ENCODE measurements at regions not wholly inside any gene's neighbourhood (a gene's known extent, or its start where the extent isn't known, plus 50 kb on each side); places are given as distances from the start of the nearest gene placed in this dataset.

DNA sequence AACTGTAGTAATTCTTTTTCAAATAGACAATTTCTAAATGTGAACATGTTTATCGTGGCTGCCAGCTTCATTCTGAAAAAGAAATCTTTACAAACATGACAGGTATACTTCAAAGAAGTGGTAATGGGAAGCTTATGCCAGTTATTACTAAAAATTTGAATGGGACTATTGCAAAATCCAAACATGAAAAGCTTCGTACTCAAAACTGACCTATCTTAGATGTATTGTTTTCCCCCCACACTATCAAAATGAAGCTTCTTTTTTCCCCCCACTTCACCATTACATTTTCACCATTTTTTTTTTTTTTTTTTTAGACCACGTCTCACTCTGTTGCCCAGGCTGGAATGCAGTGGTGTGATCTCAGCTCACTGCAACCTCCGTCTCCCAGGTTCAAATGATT lies 50.4 kb upstream of the SERTAD2 start:
- no peak for DNase-seq (ENCODE audit: low read depth in 2 of 2)

- DNase-seq (ENCODE audit: low read depth in 2 of 2): no peak
These were observed 51.3 kb upstream of the SERTAD2 start for GRCh38 chr2:64704996-64705395.

DNA sequence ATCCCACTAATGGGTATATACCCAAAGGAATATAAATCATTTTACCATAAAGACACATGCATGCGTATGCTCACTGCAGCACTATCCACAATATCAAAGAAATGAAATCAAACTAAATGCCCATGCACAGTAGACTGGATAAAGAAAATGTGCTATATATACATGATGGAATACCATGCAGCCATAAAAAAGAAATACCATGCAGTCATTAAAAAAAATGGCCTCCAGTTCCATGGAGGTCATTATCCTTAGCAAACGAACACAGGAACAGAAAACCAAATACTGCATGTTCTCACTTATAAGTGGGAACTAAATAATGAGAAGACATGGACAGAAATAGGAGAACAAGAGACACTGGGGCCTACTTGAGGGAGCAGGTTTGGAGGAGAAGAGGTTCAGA lies 53.6 kb upstream of the SERTAD2 start:
- no peak for DNase-seq (ENCODE audit: low read depth in 2 of 2)

- no peak for DNase-seq (ENCODE audit: low read depth in 2 of 2)
These were observed 55.1 kb upstream of the SERTAD2 start for GRCh38 chr2:64708829-64709228.

DNA sequence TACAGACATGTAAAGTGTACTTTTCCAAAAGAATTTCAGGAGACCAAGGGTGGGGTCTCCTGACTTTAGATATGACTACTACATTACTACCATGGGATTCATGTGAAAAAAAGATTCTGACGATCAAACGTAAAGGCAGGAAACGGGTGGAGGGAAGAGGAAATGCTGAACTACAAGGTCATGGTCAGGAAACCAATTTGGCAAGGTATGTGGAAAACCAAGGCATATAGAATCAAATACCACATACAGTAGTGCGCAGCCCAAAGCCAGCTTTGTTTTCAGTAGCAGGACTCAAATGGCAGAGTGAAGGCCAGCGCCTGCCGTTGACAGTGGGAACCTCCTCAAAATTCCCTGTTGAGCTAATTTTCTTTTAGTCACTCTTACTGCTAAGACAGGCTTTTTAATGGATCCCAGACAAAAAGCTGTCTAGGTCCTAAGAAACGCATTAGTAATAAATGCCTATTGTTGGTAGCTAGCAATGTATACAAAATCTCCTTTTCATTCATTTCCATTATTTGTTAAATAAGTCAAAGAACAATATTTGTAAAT lies 57.6 kb upstream of the SERTAD2 start:
- DNase-seq (ENCODE audit: low read depth in 2 of 2): peak; percentile 96 to 99

DNA sequence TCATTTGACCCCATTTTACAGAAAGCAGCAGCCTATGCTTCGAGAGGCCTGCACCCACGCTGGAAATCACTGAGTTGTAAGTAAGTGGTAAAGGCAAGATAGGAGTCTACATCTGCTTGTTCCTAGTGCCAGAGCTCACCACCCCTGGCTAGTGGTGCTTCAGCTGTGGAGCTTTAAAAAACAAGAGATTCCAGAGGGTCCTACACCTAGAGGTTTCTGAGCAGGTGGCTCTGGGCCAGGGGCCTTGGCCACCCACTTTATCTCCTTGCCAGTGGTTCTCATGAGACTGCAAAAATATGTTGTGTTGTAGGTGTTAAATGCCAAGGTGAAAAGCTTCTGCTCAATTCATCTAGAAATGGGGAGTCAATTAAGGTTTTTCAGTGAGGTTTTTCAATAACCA lies 60.0 kb upstream of the SERTAD2 start:
- DNase-seq (ENCODE audit: low read depth in 2 of 2): no peak

DNA sequence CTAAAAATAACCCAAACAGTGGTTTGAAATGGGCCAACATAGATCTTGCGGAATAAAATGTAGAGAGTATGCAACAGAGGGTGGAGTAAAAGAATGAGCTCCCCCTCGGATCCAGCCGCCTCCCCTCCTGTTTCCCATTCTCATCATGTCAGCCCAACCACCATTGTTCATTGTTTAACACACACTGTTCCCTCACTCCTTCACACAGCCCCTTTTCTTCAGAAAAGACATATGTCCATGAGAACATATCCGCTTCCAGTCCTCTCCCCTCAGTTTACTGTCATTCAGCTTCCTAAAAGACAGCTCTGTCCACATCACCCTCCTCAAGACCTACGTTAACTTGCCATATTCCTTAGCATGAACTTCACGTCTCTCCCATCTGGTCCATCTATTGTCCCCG lies 62.9 kb upstream of the SERTAD2 start:
- DNase-seq (ENCODE audit: low read depth in 2 of 2): no peak

DNA sequence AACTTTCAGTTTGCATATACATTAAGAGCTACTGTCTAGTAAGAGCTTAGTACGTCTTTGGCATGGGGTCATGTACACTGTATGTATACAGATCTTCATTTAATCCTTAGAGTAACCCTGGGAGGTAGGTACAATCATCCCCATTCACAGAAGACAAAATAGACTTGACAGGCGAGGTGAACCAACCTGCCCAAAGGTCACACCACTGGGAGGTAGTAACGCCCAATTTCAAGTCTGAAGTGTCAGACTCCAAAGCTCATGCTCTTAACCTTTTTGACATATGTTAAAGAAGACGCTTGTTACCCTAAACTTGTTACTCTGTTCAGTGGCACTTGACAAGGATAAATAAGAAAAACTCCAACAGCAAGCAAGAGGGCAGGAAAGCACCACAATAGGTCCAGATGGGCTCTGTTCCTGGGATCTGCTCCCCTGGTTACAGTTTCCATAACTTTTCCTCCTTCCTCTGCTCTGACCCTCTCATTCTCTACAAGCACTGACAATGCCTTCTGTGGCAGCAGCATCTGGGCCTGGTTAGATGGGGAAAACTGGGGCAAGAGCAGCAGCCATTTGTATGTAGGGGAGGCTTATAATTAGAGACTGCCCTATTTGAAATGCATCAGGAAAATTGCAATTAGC lies 64.7 kb upstream of the SERTAD2 start:
- no peak for DNase-seq (ENCODE audit: low read depth in 2 of 2)

- DNase-seq (ENCODE audit: low read depth in 2 of 2): no peak
These were observed 67.0 kb upstream of the SERTAD2 start for GRCh38 chr2:64720535-64721319.

DNA sequence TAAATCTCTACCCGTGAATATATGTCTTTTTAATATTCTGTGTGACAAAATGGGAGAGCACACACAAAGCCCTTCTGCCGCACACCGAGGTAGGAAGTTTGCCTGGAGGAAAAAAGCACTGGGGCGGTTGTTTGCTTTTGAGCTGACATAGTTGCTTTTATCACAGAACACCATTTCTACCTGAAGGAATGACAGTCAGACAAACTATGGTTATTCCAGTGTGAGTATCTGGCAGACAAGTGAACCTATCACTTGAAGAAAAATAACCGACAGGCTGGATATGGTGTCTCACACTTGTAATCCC lies 67.6 kb upstream of the SERTAD2 start:
- no peak for DNase-seq (ENCODE audit: low read depth in 2 of 2)

GRCh38 chr2:64722291-64723044 lies 68.8 kb upstream of the SERTAD2 start:
- no peak for DNase-seq (ENCODE audit: low read depth in 2 of 2)

GRCh38 chr2:64727013-64727767 lies 73.5 kb upstream of the SERTAD2 start:
- no peak for DNase-seq (ENCODE audit: low read depth in 2 of 2)

DNA sequence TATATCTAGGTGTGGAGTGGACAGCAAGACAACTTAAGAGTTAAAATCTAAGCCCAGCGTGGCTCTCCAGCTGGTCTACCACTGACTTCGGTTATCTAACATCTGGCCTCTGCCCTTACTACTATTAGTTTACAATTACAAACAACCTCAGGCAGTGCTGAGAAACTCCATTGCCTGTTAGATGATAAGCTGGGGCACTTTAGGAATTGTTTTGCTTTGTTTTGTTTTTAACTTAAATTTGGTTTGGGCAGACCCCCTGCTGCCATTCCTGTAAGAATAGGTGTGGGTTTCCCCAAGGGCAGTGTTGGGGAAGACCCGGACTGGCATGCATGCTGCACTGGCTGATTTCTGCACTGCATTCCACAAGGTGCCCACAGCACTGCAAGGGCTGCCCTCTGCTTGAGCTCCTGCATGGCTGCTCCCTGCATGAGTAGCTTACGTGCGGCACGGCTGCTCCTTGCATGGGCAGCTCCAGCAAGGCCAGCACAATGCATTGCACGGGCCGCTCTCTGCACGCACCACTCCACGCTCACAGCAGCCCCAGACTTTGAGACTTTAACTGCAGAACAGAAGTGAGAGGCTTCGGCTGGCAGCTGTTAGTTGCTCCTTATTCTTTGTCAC lies 74.2 kb upstream of the SERTAD2 start:
- DNase-seq (ENCODE audit: low read depth in 2 of 2): no peak

- peak; percentile 88 to 94 for DNase-seq (ENCODE audit: low read depth in 2 of 2)
These were observed 77.0 kb upstream of the SERTAD2 start for GRCh38 chr2:64730551-64731262.

- no peak for DNase-seq (ENCODE audit: low read depth in 2 of 2)
These were observed 77.5 kb upstream of the SERTAD2 start for GRCh38 chr2:64731263-64731643.

DNA sequence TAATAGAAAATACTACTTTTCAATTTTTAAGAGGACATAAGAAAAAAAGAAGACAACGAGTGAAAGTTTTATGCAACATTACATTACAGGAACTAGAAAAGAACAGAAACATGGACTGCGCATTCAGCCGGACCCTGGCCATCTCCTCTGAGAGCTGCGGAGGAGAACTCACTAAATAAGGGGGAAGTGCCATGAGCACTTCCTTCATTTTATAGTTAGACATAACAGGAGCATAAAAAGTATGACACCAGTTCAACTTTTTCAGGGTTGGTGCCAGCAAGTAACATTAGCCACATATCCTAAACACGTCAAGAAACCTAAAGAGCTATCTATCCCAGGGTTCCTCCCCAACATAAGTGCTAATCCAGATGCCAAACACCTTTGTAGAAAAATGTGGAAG lies 78.0 kb upstream of the SERTAD2 start:
- no peak for DNase-seq (ENCODE audit: low read depth in 2 of 2)

DNA sequence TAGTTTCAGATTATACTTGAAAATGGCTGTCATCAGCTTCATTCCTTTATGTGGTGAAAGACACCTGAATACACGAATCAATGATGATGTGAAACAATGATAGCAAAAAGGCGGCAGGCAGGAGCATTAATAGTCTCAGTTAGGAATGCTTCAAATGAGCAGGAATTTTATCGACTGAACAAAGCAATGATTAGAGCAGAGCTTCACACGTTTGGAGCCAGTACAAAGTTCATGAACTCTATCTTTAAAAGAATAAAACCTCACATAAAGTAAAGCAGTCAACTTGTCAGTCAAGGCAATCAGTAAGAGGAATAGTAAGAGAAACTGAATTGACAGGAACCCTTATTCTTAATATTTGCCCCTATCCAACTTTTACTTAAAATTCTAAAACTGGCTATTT lies 78.4 kb upstream of the SERTAD2 start:
- no peak for DNase-seq (ENCODE audit: low read depth in 2 of 2)

- no peak for DNase-seq (ENCODE audit: low read depth in 2 of 2)
These were observed 81.8 kb upstream of the SERTAD2 start for GRCh38 chr2:64735504-64735903.

GRCh38 chr2:64737547-64737946 lies 83.8 kb upstream of the SERTAD2 start:
- DNase-seq (ENCODE audit: low read depth in 2 of 2): no peak

DNA sequence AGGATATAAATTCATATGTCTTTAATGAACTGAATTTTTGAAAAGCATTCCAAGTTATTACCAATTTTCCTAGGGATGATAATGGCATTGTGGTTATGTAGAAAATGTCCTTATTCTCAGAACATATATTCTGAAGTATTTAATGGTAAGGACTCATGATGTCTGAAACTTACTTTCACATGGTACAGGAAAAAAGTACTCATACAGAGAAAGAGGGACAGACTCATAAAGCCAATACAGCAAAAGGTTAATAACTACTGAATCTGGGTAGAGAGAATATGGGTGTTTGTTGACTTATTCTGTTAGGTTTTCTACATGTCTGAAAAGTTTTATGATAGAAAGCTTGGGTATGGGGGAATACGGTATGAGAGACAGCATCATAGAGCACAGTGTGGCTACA lies 84.3 kb upstream of the SERTAD2 start:
- DNase-seq (ENCODE audit: low read depth in 2 of 2): no peak

DNA sequence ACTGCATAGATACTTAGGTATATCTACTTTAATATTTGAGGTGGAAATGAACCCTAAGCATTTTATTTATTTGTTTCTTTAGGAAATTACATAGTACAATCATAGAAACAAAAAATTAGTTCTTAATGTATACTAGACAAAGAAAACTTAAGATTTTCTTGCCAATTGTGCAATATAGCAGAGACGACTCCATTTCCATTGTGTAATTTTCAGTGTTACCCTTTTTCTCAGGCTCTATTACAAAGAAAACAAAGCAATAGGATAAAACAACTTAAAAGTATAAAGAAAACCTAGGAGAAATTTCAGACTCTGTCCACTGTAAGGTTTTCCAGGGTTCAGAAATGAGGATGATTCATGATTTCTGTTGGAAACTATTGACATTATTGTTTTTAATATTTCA lies 89.0 kb upstream of the SERTAD2 start:
- no peak for DNase-seq (ENCODE audit: low read depth in 2 of 2)

Data from dermis microvascular lymphatic vessel endothelial cell (primary cell).